MCF 10A (cell line): ENCODE measurements at regions not wholly inside any gene's neighbourhood (a gene's known extent, or its start where the extent isn't known, plus 50 kb on each side); places are given as distances from the start of the nearest gene placed in this dataset.

Source experiments
- BruUV-seq: library from RNA; stranded (reverse); fragments of 400-500 nt; replicated peaks from 2 replicates; lab custom pipeline; 2021; lab: Mats Ljungman, UMichigan
- CTCF ChIA-PET: fragments of 300-600 bp; sonication (Branson Sonifier 250); formaldehyde crosslinking; extraction: SDS; loops from one replicate; lab custom pipeline; 2021; ENCODE audit warnings: antibody characterized with exemption, inconsistent platforms; lab: Yijun Ruan, JAX
- POLR2A ChIA-PET: fragments of 300-600, 350-650 bp; sonication (Branson Sonifier 250); formaldehyde crosslinking; extraction: SDS; loops from one replicate; lab custom pipeline; 2020; ENCODE audit warnings: antibody characterized with exemption, inconsistent platforms; lab: Yijun Ruan, JAX
- DNase-seq: peaks from one replicate; pipeline ENCODE4 v3.0.0-alpha.2; 2018; ENCODE audit not compliant: unreplicated experiment
- H3K27ac Mint-ChIP-seq: one replicate; pipeline ENCODE4 v1.8.0; 2022; ENCODE audit warnings: mild to moderate bottlenecking, low read depth, mixed read lengths; ENCODE audit not compliant: unreplicated experiment
- H3K27me3 Mint-ChIP-seq: one replicate; pipeline ENCODE4 v1.8.0; 2022; ENCODE audit warnings: mixed read lengths; ENCODE audit not compliant: insufficient read depth, unreplicated experiment
- H3K36me3 Mint-ChIP-seq: one replicate; pipeline ENCODE4 v1.8.0; 2022; ENCODE audit warnings: mild to moderate bottlenecking, moderate library complexity, mixed read lengths; ENCODE audit not compliant: insufficient read depth, unreplicated experiment
- H3K4me1 Mint-ChIP-seq: one replicate; pipeline ENCODE4 v1.8.0; 2022; ENCODE audit warnings: mixed read lengths; ENCODE audit not compliant: insufficient read depth, unreplicated experiment
- H3K4me3 Mint-ChIP-seq: one replicate; pipeline ENCODE4 v1.8.0; 2022; ENCODE audit warnings: mild to moderate bottlenecking, moderate library complexity, mixed read lengths; ENCODE audit not compliant: unreplicated experiment
- H3K9me3 Mint-ChIP-seq: one replicate; pipeline ENCODE4 v1.8.0; 2022; ENCODE audit warnings: mixed read lengths; ENCODE audit not compliant: unreplicated experiment
- CTCF ChIP-seq: fragments of 200-600 bp; IDR thresholded peaks from one replicate; pipeline ENCODE4 v1.8.0; 2022; ENCODE audit warnings: antibody characterized with exemption, mild to moderate bottlenecking; ENCODE audit not compliant: unreplicated experiment
- intact Hi-C: fragments of 100-400 bp; cut with micrococcal nuclease; formaldehyde crosslinking; loops from 2 replicates; pipeline ENCODE4 v1.14.1; 2022

GRCh38 chr10:9965341-9965740 lies 1052.3 kb upstream of the CELF2 start:
- no peaks in the 10 kb centered on the region for H3K9me3 Mint-ChIP-seq
- DNase-seq = no peak
- H3K4me3 Mint-ChIP-seq = no peak overlapping the region
- no peaks in the 10 kb centered on the region for H3K4me1 Mint-ChIP-seq
- ChIA-PET CTCF (no interaction called here), POLR2A (interaction anchor here (1.0 kb wide), 1 partner anchor 10 kb away, joined by 4 read pairs; no protein-coding TSS in a partner anchor)
- no peak overlapping the region for H3K27ac Mint-ChIP-seq
- no peaks in the 10 kb centered on the region for H3K27me3 Mint-ChIP-seq
- no peak for TF ChIP-seq CTCF
- H3K36me3 Mint-ChIP-seq = no peaks in the 10 kb centered on the region
- no TSS peak for BruUV-seq
- intact Hi-C loops = no loop called here

- Mint-ChIP-seq H3K27ac (no peak overlapping the region), H3K4me1 (peaks cover 6% of the 10 kb centered on the region), H3K4me3 (no peak overlapping the region), H3K36me3 (no peaks in the 10 kb centered on the region), H3K27me3 (no peaks in the 10 kb centered on the region), H3K9me3 (no peaks in the 10 kb centered on the region)
- CTCF ChIA-PET = interaction anchor here (0.6 kb wide), 1 partner anchor 436 kb away, joined by 4 read pairs; no protein-coding TSS in a partner anchor
- no peak for DNase-seq
- no peak for TF ChIP-seq CTCF
- POLR2A ChIA-PET = interaction anchor here (0.6 kb wide), 1 partner anchor 614 kb away, joined by 3 read pairs; no protein-coding TSS in a partner anchor
- BruUV-seq = no TSS peak
- intact Hi-C loops = no loop called here
Measured at GRCh38 chr10:9986786-9987185, 1030.9 kb upstream of the CELF2 start.

GRCh38 chr10:9987197-9987596 lies 1030.5 kb upstream of the CELF2 start:
- no peak overlapping the region for H3K4me3 Mint-ChIP-seq
- no TSS peak for BruUV-seq
- intact Hi-C loops = no loop called here
- H3K27me3 Mint-ChIP-seq = no peaks in the 10 kb centered on the region
- H3K27ac Mint-ChIP-seq = no peak overlapping the region
- TF ChIP-seq CTCF = no peak
- ChIA-PET POLR2A (interaction anchor here (0.6 kb wide), 1 partner anchor 614 kb away, joined by 3 read pairs; no protein-coding TSS in a partner anchor), CTCF (no interaction called here)
- H3K9me3 Mint-ChIP-seq = no peaks in the 10 kb centered on the region
- no peak for DNase-seq
- peaks cover 6% of the 10 kb centered on the region for H3K4me1 Mint-ChIP-seq
- H3K36me3 Mint-ChIP-seq = no peaks in the 10 kb centered on the region

GRCh38 chr10:9992661-9993060 lies 1025.0 kb upstream of the CELF2 start:
- Mint-ChIP-seq H3K36me3 (no peaks in the 10 kb centered on the region), H3K9me3 (no peaks in the 10 kb centered on the region), H3K4me1 (peaks cover under 1% of the 10 kb centered on the region), H3K27me3 (no peaks in the 10 kb centered on the region), H3K4me3 (no peak overlapping the region), H3K27ac (no peak overlapping the region)
- intact Hi-C loops = no loop called here
- ChIA-PET CTCF (interaction anchor here (1.0 kb wide), 1 partner anchor 12 kb away, joined by 3 read pairs; no protein-coding TSS in a partner anchor), POLR2A (no interaction called here)
- DNase-seq = no peak
- BruUV-seq = no TSS peak
- no peak for TF ChIP-seq CTCF
